HFFc6 (cell line): ENCODE measurements at regions not wholly inside any gene's neighbourhood (a gene's known extent, or its start where the extent isn't known, plus 50 kb on each side); places are given as distances from the start of the nearest gene placed in this dataset.

Experiments
- DNase-seq: peaks from one replicate; pipeline ENCODE4 v3.0.0-alpha.2; 2018
- H3K27ac Mint-ChIP-seq: 2 replicates; pipeline ENCODE4 v1.8.0; 2020; ENCODE audit warnings: mild to moderate bottlenecking, mixed read lengths
- H3K27me3 Mint-ChIP-seq: 2 replicates; pipeline ENCODE4 v1.8.0; 2021; ENCODE audit warnings: mild to moderate bottlenecking, moderate library complexity, mixed read lengths; ENCODE audit not compliant: insufficient read depth
- H3K36me3 Mint-ChIP-seq: 2 replicates; pipeline ENCODE4 v1.8.0; 2021; ENCODE audit warnings: low read depth, mixed read lengths
- H3K4me1 Mint-ChIP-seq: 2 replicates; pipeline ENCODE4 v1.8.0; 2020; ENCODE audit warnings: low read depth, mixed read lengths
- H3K4me3 Mint-ChIP-seq: 2 replicates; pipeline ENCODE4 v1.8.0; 2020; ENCODE audit warnings: mild to moderate bottlenecking, moderate library complexity, mixed read lengths
- H3K9me3 Mint-ChIP-seq: 2 replicates; pipeline ENCODE4 v1.8.0; 2020; ENCODE audit warnings: mild to moderate bottlenecking, mixed read lengths
- TF ChIP-seq, protein P1 (sequence below): fragments of 200-600 bp; sonication (generic); IDR thresholded peaks from 2 replicates; pipeline ENCODE4 v1.5.0; 2021; ENCODE audit warnings: antibody characterized with exemption, mild to moderate bottlenecking

DNA sequence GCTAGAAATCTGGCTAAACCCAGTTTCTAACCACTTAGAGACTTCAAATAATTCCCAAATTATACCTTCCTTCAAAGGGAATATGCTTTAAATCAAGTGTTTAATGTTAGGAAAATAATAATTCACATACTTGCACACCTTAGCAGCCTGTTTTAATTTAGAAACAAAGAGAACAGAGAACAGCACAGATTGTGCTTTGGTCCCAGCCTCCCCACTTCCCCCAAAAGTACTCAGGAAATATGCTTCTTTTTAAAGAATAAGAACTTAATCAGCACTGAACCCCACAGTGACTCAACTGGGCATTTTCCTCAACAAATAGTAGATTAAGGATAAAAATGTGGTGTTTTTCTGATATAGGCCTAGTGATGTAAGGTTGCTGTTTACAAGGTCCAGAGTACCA, 295.8 kb downstream of the GBA3 start:
- no peaks in the 10 kb centered on the region for H3K27me3 Mint-ChIP-seq

DNA sequence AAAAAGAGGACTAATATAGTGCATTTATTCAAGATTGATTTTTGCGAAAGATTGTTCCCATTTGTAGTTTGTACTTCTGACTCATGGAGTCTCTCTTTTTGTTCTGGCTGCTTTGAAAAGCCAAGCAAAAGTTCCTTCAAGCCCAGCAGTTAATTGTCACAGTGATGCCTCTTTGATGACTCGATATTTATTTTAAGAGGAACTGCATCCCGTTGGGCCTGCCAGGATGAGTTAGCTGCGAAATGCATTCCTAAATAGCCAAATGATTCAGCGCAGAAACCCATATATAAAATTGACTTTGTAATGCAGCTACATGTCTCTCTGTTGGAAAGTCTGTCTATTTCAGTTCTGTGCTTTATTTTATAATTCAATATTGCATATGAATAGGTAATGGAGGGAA, 295.1 kb downstream of the GBA3 start:
- Mint-ChIP-seq H3K27ac (no peak overlapping the region), H3K4me1 (no peaks in the 10 kb centered on the region), H3K36me3 (no peaks in the 10 kb centered on the region), H3K4me3 (no peak overlapping the region), H3K9me3 (peaks cover 71% of the 10 kb centered on the region), H3K27me3 (no peaks in the 10 kb centered on the region)
- no peak for DNase-seq
- TF ChIP-seq, protein P1, sequence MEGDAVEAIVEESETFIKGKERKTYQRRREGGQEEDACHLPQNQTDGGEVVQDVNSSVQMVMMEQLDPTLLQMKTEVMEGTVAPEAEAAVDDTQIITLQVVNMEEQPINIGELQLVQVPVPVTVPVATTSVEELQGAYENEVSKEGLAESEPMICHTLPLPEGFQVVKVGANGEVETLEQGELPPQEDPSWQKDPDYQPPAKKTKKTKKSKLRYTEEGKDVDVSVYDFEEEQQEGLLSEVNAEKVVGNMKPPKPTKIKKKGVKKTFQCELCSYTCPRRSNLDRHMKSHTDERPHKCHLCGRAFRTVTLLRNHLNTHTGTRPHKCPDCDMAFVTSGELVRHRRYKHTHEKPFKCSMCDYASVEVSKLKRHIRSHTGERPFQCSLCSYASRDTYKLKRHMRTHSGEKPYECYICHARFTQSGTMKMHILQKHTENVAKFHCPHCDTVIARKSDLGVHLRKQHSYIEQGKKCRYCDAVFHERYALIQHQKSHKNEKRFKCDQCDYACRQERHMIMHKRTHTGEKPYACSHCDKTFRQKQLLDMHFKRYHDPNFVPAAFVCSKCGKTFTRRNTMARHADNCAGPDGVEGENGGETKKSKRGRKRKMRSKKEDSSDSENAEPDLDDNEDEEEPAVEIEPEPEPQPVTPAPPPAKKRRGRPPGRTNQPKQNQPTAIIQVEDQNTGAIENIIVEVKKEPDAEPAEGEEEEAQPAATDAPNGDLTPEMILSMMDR = no peak

More for the DNA sequence above, 295.8 kb downstream of the GBA3 start:
- no peak overlapping the region for H3K27ac Mint-ChIP-seq
- H3K9me3 Mint-ChIP-seq = peaks cover 68% of the 10 kb centered on the region
- H3K36me3 Mint-ChIP-seq = no peaks in the 10 kb centered on the region
- no peak overlapping the region for H3K4me3 Mint-ChIP-seq
- H3K4me1 Mint-ChIP-seq = no peaks in the 10 kb centered on the region
- TF ChIP-seq, protein P1 = no peak
- no peak for DNase-seq

DNA sequence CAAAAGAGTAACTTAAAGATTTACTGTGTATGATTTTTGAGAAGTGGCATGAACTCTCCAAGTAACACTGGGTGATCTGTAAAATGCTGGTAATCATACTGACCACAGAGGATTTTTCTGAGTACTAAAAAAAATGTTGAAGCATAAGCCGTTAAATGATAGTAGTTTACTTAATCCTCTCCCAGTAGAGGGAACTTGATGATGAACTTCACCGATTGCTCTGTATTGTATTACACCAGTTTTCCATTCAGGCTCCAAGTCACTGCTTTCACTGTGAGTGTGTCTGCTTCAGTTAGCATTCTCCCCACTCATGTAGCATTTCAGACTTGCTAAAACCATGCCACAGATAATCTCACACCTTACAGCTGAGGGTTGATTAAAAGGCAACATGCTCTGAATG, 294.1 kb downstream of the GBA3 start:
- Mint-ChIP-seq H3K27me3 (no peaks in the 10 kb centered on the region), H3K27ac (no peak overlapping the region), H3K4me1 (no peaks in the 10 kb centered on the region), H3K9me3 (peaks cover 79% of the 10 kb centered on the region), H3K4me3 (no peak overlapping the region), H3K36me3 (no peaks in the 10 kb centered on the region)
- no peak for DNase-seq
- TF ChIP-seq, protein P1 = no peak

DNA sequence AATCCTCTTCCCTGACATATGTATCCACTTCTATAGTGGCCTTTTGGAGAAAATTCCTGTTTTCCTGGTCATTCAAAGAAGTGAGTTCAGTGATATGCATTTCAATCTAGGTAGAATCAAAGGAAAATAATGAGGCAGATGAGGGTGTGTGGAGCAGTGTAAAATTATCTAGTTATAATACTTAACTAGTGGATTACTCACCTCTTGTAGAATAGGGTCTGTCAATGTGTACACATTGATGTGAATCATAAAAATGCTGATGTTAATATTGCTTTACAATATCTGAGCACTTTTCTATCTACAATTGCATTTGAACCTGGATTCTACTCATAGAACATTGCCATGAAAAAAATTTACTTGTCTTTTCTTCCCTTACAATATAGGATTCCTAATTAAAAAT, 293.5 kb downstream of the GBA3 start:
- Mint-ChIP-seq H3K4me3 (no peak overlapping the region), H3K4me1 (no peaks in the 10 kb centered on the region), H3K27ac (no peak overlapping the region), H3K27me3 (no peaks in the 10 kb centered on the region), H3K36me3 (peaks cover under 1% of the 10 kb centered on the region; the same call in 1 of the 2 replicates), H3K9me3 (peaks cover 83% of the 10 kb centered on the region)
- TF ChIP-seq, protein P1 = no peak
- no peak for DNase-seq

DNA sequence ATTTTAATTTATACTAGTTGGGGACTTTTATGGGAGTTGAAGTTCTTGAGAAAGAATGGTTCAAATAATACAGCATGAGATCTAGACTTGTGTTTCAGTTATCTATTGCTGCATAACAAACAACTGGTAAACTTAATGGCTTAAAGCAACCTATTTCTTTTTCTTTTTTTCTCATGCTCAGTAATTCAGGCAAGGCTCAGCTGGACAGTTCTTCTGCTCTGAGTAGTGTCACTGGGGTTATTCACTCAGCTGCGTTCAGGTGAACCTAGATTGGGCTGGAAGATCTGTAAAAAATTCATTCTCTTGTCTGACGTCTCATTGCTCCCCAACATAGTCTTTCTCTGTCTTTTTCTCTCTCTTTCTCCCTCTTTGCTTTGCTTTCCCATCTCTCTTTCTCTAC, 291.7 kb downstream of the GBA3 start:
- H3K36me3 Mint-ChIP-seq = peaks cover 4% of the 10 kb centered on the region; the same call in 1 of the 2 replicates
- no peak overlapping the region for H3K4me3 Mint-ChIP-seq
- no peak overlapping the region for H3K27ac Mint-ChIP-seq
- H3K4me1 Mint-ChIP-seq = no peaks in the 10 kb centered on the region
- no peak for DNase-seq
- TF ChIP-seq, protein P1 = no peak
- peaks cover 2% of the 10 kb centered on the region; the same call in 1 of the 2 replicates for H3K27me3 Mint-ChIP-seq
- H3K9me3 Mint-ChIP-seq = peaks cover 73% of the 10 kb centered on the region

DNA sequence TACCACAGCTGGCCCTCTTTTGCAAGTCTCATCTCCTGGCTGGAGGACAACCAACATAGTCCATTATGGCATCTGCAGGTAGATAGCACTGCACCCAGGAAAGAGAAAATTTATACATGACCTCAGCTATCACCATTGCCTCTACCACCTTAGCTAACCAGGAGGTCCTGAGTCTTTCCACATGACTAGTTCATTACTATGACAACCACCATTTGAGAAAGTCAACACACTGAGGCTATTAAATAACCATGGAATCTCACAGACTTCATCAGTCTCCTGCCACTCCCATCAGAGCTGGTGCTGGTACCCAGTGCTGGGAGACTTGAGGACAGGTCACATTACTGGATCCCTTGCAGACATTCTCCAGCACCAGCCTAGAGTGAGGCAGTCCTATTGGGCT, 285.9 kb downstream of the GBA3 start:
- peaks cover 4% of the 10 kb centered on the region; the same call in 1 of the 2 replicates for H3K36me3 Mint-ChIP-seq
- H3K9me3 Mint-ChIP-seq = peaks cover 39% of the 10 kb centered on the region
- H3K4me3 Mint-ChIP-seq = no peak overlapping the region
- no peak overlapping the region for H3K27ac Mint-ChIP-seq
- no peak for DNase-seq
- peaks cover 2% of the 10 kb centered on the region; the same call in 1 of the 2 replicates for H3K27me3 Mint-ChIP-seq
- TF ChIP-seq, protein P1 = no peak
- no peaks in the 10 kb centered on the region for H3K4me1 Mint-ChIP-seq
